Neural progenitor cell (in vitro differentiated cells): ENCODE measurements at regions not wholly inside any gene's neighbourhood (a gene's known extent, or its start where the extent isn't known, plus 50 kb on each side); places are given as distances from the start of the nearest gene placed in this dataset.

ENCODE experiments used
- DNase-seq: peaks from one replicate; pipeline ENCODE4 v3.0.0-alpha.2; 2016; ENCODE audit warnings: low spot score
- H2AFZ ChIP-seq: fragments of 200-600 bp; sonication (generic); replicated peaks from 2 replicates; pipeline ENCODE4 v1.6.1; 2016; ENCODE audit warnings: antibody characterized with exemption
- H3F3A ChIP-seq: fragments of 200-600 bp; sonication (generic); 2 replicates; pipeline ENCODE4 v1.6.1; 2016; ENCODE audit warnings: antibody characterized with exemption, low read depth
- H3K27ac ChIP-seq: fragments of 200-600 bp; sonication (generic); 2 replicates; pipeline ENCODE4 v1.5.1; 2016; ENCODE audit warnings: mild to moderate bottlenecking
- H3K27me3 ChIP-seq: fragments of 200-600 bp; sonication (generic); 2 replicates; pipeline ENCODE4 v1.6.1; 2016; ENCODE audit warnings: mild to moderate bottlenecking, moderate library complexity
- H3K36me3 ChIP-seq: fragments of 200-600 bp; sonication (generic); 2 replicates; pipeline ENCODE4 v1.5.1; 2016
- H3K4me1 ChIP-seq: fragments of 200-600 bp; sonication (generic); 2 replicates; pipeline ENCODE4 v1.6.1; 2016; ENCODE audit warnings: mixed run types
- H3K4me2 ChIP-seq: fragments of 200-600 bp; sonication (generic); 2 replicates; pipeline ENCODE4 v1.6.1; 2016
- H3K4me3 ChIP-seq: fragments of 200-600 bp; sonication (generic); 2 replicates; pipeline ENCODE4 v1.5.1; 2016
- H3K79me2 ChIP-seq: fragments of 200-600 bp; sonication (generic); 2 replicates; pipeline ENCODE4 v1.6.1; 2016; ENCODE audit warnings: low read depth
- H3K9ac ChIP-seq: fragments of 200-600 bp; sonication (generic); 2 replicates; pipeline ENCODE4 v1.6.1; 2016
- H3K9me3 ChIP-seq: fragments of 200-600 bp; sonication (generic); 2 replicates; pipeline ENCODE4 v1.5.1; 2016; ENCODE audit warnings: low read depth
- H4K20me1 ChIP-seq: fragments of 200-600 bp; sonication (generic); 2 replicates; pipeline ENCODE4 v1.6.1; 2016; ENCODE audit warnings: low read depth
- H3K27ac Mint-ChIP-seq: 3 replicates; pipeline ENCODE4 v1.8.0; 2021; ENCODE audit warnings: mixed read lengths
- H3K27me3 Mint-ChIP-seq: 2 replicates; pipeline ENCODE4 v1.8.0; 2022; ENCODE audit warnings: low read depth, mild to moderate bottlenecking, inconsistent platforms, moderate library complexity, mixed read lengths; ENCODE audit not compliant: insufficient read depth
- H3K36me3 Mint-ChIP-seq: 3 replicates; pipeline ENCODE4 v1.8.0; 2021; ENCODE audit warnings: mixed read lengths
- H3K4me1 Mint-ChIP-seq: 3 replicates; pipeline ENCODE4 v1.8.0; 2021; ENCODE audit warnings: mixed read lengths
- H3K4me3 Mint-ChIP-seq: 3 replicates; pipeline ENCODE4 v1.8.0; 2021; ENCODE audit warnings: mild to moderate bottlenecking, moderate library complexity, mixed read lengths
- H3K9me3 Mint-ChIP-seq: 3 replicates; pipeline ENCODE4 v1.8.0; 2020; ENCODE audit warnings: mixed read lengths
- EZH2 ChIP-seq: fragments of 200-600 bp; sonication (generic); IDR thresholded peaks from 2 replicates; pipeline ENCODE4 v1.6.1; 2017; ENCODE audit warnings: antibody characterized with exemption, mild to moderate bottlenecking, moderate library complexity
- EZH2phosphoT487 ChIP-seq: fragments of 200-600 bp; sonication (generic); IDR thresholded peaks from 2 replicates; pipeline ENCODE4 v1.6.1; 2017; ENCODE audit warnings: antibody characterized with exemption
- TF ChIP-seq, protein P1 (sequence below): fragments of 200-600 bp; sonication (generic); IDR thresholded peaks from 2 replicates; pipeline ENCODE4 v1.5.1; 2017; ENCODE audit warnings: antibody characterized with exemption, mild to moderate bottlenecking

DNA sequence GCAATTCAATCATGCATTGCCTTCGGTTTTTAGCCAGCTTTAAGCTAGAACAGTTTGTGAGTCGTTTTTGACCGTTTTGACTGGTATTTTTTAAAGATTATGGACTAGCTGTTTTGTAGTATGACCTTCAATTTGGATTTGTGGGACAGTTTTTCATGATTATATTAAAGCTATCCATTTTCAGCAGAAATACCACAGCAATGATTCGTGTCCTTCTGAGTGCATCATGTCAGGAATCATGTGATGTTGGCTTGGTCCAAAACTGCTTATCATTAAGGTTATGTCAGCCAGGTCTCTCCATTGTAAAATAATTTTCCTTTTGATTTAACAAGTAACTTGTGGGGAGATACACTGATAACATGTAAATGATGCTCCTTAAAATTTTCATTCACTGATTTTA is 229.0 kb downstream of the POSTN start:
- no peaks in the 10 kb centered on the region for H3K27me3 ChIP-seq
- Mint-ChIP-seq H3K4me3 (no peak overlapping the region), H3K4me1 (peaks cover 5% of the 10 kb centered on the region), H3K27ac (no peak overlapping the region), H3K9me3 (no peaks in the 10 kb centered on the region), H3K27me3 (no peaks in the 10 kb centered on the region), H3K36me3 (no peaks in the 10 kb centered on the region)
- no peak overlapping the region for H3K4me3 ChIP-seq
- no peak overlapping the region for H3K9ac ChIP-seq
- no peaks in the 10 kb centered on the region for H3K79me2 ChIP-seq
- no peaks in the 10 kb centered on the region for H3F3A ChIP-seq
- no peaks in the 10 kb centered on the region for H3K36me3 ChIP-seq
- no peaks in the 10 kb centered on the region for H4K20me1 ChIP-seq
- no peak overlapping the region for H3K27ac ChIP-seq
- TF ChIP-seq EZH2phosphoT487 (no peak), EZH2 (no peak)
- TF ChIP-seq, protein P1, sequence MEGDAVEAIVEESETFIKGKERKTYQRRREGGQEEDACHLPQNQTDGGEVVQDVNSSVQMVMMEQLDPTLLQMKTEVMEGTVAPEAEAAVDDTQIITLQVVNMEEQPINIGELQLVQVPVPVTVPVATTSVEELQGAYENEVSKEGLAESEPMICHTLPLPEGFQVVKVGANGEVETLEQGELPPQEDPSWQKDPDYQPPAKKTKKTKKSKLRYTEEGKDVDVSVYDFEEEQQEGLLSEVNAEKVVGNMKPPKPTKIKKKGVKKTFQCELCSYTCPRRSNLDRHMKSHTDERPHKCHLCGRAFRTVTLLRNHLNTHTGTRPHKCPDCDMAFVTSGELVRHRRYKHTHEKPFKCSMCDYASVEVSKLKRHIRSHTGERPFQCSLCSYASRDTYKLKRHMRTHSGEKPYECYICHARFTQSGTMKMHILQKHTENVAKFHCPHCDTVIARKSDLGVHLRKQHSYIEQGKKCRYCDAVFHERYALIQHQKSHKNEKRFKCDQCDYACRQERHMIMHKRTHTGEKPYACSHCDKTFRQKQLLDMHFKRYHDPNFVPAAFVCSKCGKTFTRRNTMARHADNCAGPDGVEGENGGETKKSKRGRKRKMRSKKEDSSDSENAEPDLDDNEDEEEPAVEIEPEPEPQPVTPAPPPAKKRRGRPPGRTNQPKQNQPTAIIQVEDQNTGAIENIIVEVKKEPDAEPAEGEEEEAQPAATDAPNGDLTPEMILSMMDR: no peak
- H3K4me1 ChIP-seq: peaks cover 8% of the 10 kb centered on the region
- DNase-seq: no peak
- no peak overlapping the region for H3K4me2 ChIP-seq
- no peak overlapping the region for H2AFZ ChIP-seq
- no peaks in the 10 kb centered on the region for H3K9me3 ChIP-seq

GRCh38 chr13:37368501-37368900 is 230.1 kb downstream of the POSTN start:
- Histone ChIP-seq H3K4me1 (peaks cover 8% of the 10 kb centered on the region), H3K4me3 (no peak overlapping the region), H2AFZ (no peak overlapping the region), H4K20me1 (no peaks in the 10 kb centered on the region), H3K36me3 (no peaks in the 10 kb centered on the region), H3K9me3 (no peaks in the 10 kb centered on the region), H3K27ac (no peak overlapping the region), H3K27me3 (no peaks in the 10 kb centered on the region), H3K79me2 (no peaks in the 10 kb centered on the region), H3K4me2 (no peak overlapping the region), H3K9ac (no peak overlapping the region), H3F3A (no peaks in the 10 kb centered on the region)
- no peaks in the 10 kb centered on the region for H3K27me3 Mint-ChIP-seq
- DNase-seq: no peak
- no peak overlapping the region for H3K27ac Mint-ChIP-seq
- no peaks in the 10 kb centered on the region for H3K9me3 Mint-ChIP-seq
- H3K4me3 Mint-ChIP-seq: no peak overlapping the region
- peaks cover 5% of the 10 kb centered on the region for H3K4me1 Mint-ChIP-seq
- H3K36me3 Mint-ChIP-seq: no peaks in the 10 kb centered on the region
- TF ChIP-seq EZH2 (no peak), EZH2phosphoT487 (no peak)
- TF ChIP-seq, protein P1: no peak

DNA sequence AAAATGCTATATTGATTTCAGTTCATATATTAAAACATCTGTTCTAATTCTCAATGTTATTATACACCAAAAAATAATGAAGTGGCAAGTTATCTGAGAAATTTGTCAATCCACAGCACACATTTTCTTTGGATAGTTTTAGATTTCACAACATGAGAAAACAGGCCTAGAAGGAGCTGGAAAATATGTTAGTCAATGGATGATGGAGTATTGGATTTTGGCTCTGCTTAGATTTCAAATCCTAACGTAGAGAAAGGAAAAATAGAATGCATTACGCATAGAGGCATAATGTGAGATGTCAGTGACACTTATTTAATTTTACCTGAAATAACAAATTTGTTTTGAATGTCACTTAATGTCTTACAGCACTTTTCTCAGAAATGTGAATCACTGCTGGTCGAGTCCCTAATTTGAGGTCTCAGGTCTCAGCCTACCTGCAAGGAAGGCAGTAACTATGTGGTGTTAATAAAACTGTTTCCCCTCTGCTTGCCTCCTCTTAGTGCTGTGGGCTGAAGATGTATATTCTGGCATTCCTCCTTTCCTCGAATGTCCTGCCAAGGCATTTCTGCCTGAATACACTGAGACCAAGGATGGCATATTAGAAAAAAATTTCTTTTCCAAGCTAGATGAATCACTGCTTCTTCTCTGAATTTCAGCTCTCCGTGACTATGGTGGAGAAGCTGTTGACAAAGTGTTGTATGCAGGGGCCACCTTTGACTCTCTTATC is 232.4 kb downstream of the POSTN start:
- Histone ChIP-seq H3K27ac (no peak overlapping the region), H3K9ac (no peak overlapping the region), H3K4me3 (no peak overlapping the region), H2AFZ (no peak overlapping the region), H3K9me3 (no peaks in the 10 kb centered on the region), H3K4me2 (no peak overlapping the region), H3K79me2 (no peaks in the 10 kb centered on the region), H3K4me1 (peaks cover 8% of the 10 kb centered on the region), H3K27me3 (no peaks in the 10 kb centered on the region), H4K20me1 (no peaks in the 10 kb centered on the region), H3F3A (no peaks in the 10 kb centered on the region), H3K36me3 (no peaks in the 10 kb centered on the region)
- Mint-ChIP-seq H3K4me1 (peaks cover 5% of the 10 kb centered on the region), H3K4me3 (no peak overlapping the region), H3K9me3 (no peaks in the 10 kb centered on the region), H3K36me3 (no peaks in the 10 kb centered on the region), H3K27me3 (no peaks in the 10 kb centered on the region), H3K27ac (no peak overlapping the region)
- DNase-seq: no peak
- TF ChIP-seq EZH2 (no peak), EZH2phosphoT487 (no peak)
- TF ChIP-seq, protein P1: no peak
